Small intestine (tissue), 7 donors: ENCODE measurements at regions not wholly inside any gene's neighbourhood (a gene's known extent, or its start where the extent isn't known, plus 50 kb on each side); places are given as distances from the start of the nearest gene placed in this dataset.

Experiments
- DNase-seq, 2 donors: peaks; one replicate each; pipeline versions ENCODE4 v3.0.0 to v3.0.0-alpha.2; 2013
- FAIRE-seq: peaks from 2 replicates; lab custom pipeline; 2012; peaks lifted over from hg19 to GRCh38; lab: Jason Lieb, UNC
- H3K27ac ChIP-seq, 3 donors: one replicate each; pipeline ENCODE4 v1.5.1; 2013; ENCODE audit warnings: low read length in 2 of 3, mild to moderate bottlenecking in 2 of 3, control low read depth in 1 of 3, inconsistent platforms in 1 of 3, low read depth in 1 of 3, moderate library complexity in 1 of 3
- H3K27me3 ChIP-seq, 3 donors: one replicate each; pipeline ENCODE4 v1.6.1; 2013; ENCODE audit warnings: low read length in 3 of 3, inconsistent platforms in 1 of 3; ENCODE audit not compliant: control insufficient read depth in 3 of 3, insufficient read depth in 3 of 3
- H3K36me3 ChIP-seq, 3 donors: one replicate each; pipeline ENCODE4 v1.6.1; 2013; ENCODE audit warnings: low read length in 3 of 3, inconsistent platforms in 1 of 3, low read depth in 1 of 3, mild to moderate bottlenecking in 1 of 3, moderate library complexity in 1 of 3; ENCODE audit not compliant: control insufficient read depth in 3 of 3, insufficient read depth in 2 of 3
- H3K4me1 ChIP-seq, 3 donors: one replicate each; pipeline ENCODE4 v1.6.1; 2013; ENCODE audit warnings: low read length in 2 of 3, inconsistent platforms in 1 of 3, low read depth in 1 of 3, mild to moderate bottlenecking in 1 of 3, moderate library complexity in 1 of 3; ENCODE audit not compliant: control insufficient read depth in 3 of 3, insufficient read depth in 2 of 3
- H3K4me3 ChIP-seq, 3 donors: one replicate each; pipeline ENCODE4 v1.5.1; 2013; ENCODE audit warnings: low read length in 3 of 3, control low read depth in 1 of 3, inconsistent platforms in 1 of 3, low read depth in 1 of 3, mild to moderate bottlenecking in 1 of 3, moderate library complexity in 1 of 3
- H3K9me3 ChIP-seq, 2 donors: one replicate each; pipeline ENCODE4 v1.6.1; 2013; ENCODE audit warnings: low read depth in 1 of 2, low read length in 1 of 2; ENCODE audit not compliant: control insufficient read depth in 2 of 2, insufficient read depth in 1 of 2
- WGBS, 3 donors: extraction: QIAGEN DNeasy Blood & Tissue Kit; methylation state at CpG; one replicate each; pipeline ENCODE4 v1.1.7; 2013; 5-methylcytosine and 5-hydroxymethylcytosine counted together
- donor health status: healthy with polysubstance abuse.
- donor health status: control.
- donor health status: control.
- donor health status: Bipolar disorder and iron deficiency.
- donor health status: healthy.

GRCh38 chr3:67087788-67088187 lies 89.7 kb downstream of the KBTBD8 start:
- no peak overlapping the region for H3K27ac ChIP-seq
- 91 to 94% (median 92%) methylated on average over 1 of the region's 1 CpG for WGBS, 3 donors
- H3K4me1 ChIP-seq = no peaks in the 10 kb centered on the region
- no peak overlapping the region for H3K4me3 ChIP-seq
- H3K36me3 ChIP-seq = no peaks in the 10 kb centered on the region
- H3K27me3 ChIP-seq = no peaks in the 10 kb centered on the region
- H3K9me3 ChIP-seq = peaks cover 0 to 3% of the 10 kb centered on the region in 2 donors
- FAIRE-seq (no peak), DNase-seq (no peak)

- H3K9me3 ChIP-seq = no peaks in the 10 kb centered on the region
- no peaks in the 10 kb centered on the region for H3K27me3 ChIP-seq
- no peak overlapping the region for H3K4me3 ChIP-seq
- no peaks in the 10 kb centered on the region for H3K4me1 ChIP-seq
- DNase-seq (no peak), FAIRE-seq (no peak)
- H3K27ac ChIP-seq = no peak overlapping the region
- H3K36me3 ChIP-seq = no peaks in the 10 kb centered on the region
These were observed 92.4 kb downstream of the KBTBD8 start for GRCh38 chr3:67090474-67090873.

GRCh38 chr3:67093305-67093704 lies 95.2 kb downstream of the KBTBD8 start:
- no peaks in the 10 kb centered on the region for H3K36me3 ChIP-seq
- H3K27me3 ChIP-seq = no peaks in the 10 kb centered on the region
- H3K4me3 ChIP-seq = no peak overlapping the region
- WGBS, 3 donors = 74 to 93% (median 89%) methylated on average over 1 of the region's 1 CpG
- no peaks in the 10 kb centered on the region for H3K9me3 ChIP-seq
- H3K27ac ChIP-seq = no peak overlapping the region
- no peak for FAIRE-seq
- no peaks in the 10 kb centered on the region for H3K4me1 ChIP-seq
- DNase-seq = no peak

- DNase-seq (no peak), FAIRE-seq (no peak)
- Histone ChIP-seq H3K4me3 (no peak overlapping the region), H3K27ac (no peak overlapping the region), H3K27me3 (no peaks in the 10 kb centered on the region), H3K36me3 (no peaks in the 10 kb centered on the region), H3K4me1 (no peaks in the 10 kb centered on the region), H3K9me3 (no peaks in the 10 kb centered on the region)
- 39 to 77% (median 71%) methylated on average over 5 of the region's 5 CpGs for WGBS, 3 donors
These were observed 96.1 kb downstream of the KBTBD8 start for GRCh38 chr3:67094167-67094566.

- H3K36me3 ChIP-seq = no peaks in the 10 kb centered on the region
- H3K27ac ChIP-seq = no peak overlapping the region
- no peaks in the 10 kb centered on the region for H3K4me1 ChIP-seq
- no peaks in the 10 kb centered on the region for H3K27me3 ChIP-seq
- DNase-seq (peak in 1 of 2 donors; percentile 3), FAIRE-seq (no peak)
- WGBS, 3 donors = 60 to 83% (median 79%) methylated on average over 1 of the region's 1 CpG
- H3K9me3 ChIP-seq = no peaks in the 10 kb centered on the region
- no peak overlapping the region for H3K4me3 ChIP-seq
These were observed 96.7 kb downstream of the KBTBD8 start for GRCh38 chr3:67094774-67095173.

- peaks cover 0 to 5% of the 10 kb centered on the region in 2 donors for H3K9me3 ChIP-seq
- DNase-seq (no peak), FAIRE-seq (no peak)
- no peaks in the 10 kb centered on the region for H3K27me3 ChIP-seq
- no peaks in the 10 kb centered on the region for H3K4me1 ChIP-seq
- H3K36me3 ChIP-seq = no peaks in the 10 kb centered on the region
- H3K27ac ChIP-seq = no peak overlapping the region
- H3K4me3 ChIP-seq = no peak overlapping the region
These were observed 106.3 kb downstream of the KBTBD8 start for GRCh38 chr3:67104388-67104787.

- H3K4me1 ChIP-seq = no peaks in the 10 kb centered on the region
- 62 to 73% (median 70%) methylated on average over 3 of the region's 3 CpGs for WGBS, 3 donors
- FAIRE-seq (no peak), DNase-seq (no peak)
- peaks cover 0 to 5% of the 10 kb centered on the region in 2 donors for H3K9me3 ChIP-seq
- H3K4me3 ChIP-seq = no peak overlapping the region
- no peak overlapping the region for H3K27ac ChIP-seq
- no peaks in the 10 kb centered on the region for H3K36me3 ChIP-seq
- H3K27me3 ChIP-seq = no peaks in the 10 kb centered on the region
These were observed 108.8 kb downstream of the KBTBD8 start for GRCh38 chr3:67106874-67107273.

- H3K4me3 ChIP-seq = no peak overlapping the region
- H3K9me3 ChIP-seq = no peaks in the 10 kb centered on the region
- FAIRE-seq = no peak
- H3K36me3 ChIP-seq = no peaks in the 10 kb centered on the region
- no peaks in the 10 kb centered on the region for H3K4me1 ChIP-seq
- no peaks in the 10 kb centered on the region for H3K27me3 ChIP-seq
- DNase-seq = peak; percentile 31 to 48
- no peak overlapping the region for H3K27ac ChIP-seq
- 28 to 33% (median 30%) methylated on average over 3 of the region's 3 CpGs for whole genome bisulfite sequencing, 3 donors
These were observed 111.6 kb downstream of the KBTBD8 start for GRCh38 chr3:67109651-67110204.

- DNase-seq = peak; percentile 81 to 87
- H3K36me3 ChIP-seq = no peaks in the 10 kb centered on the region
- no peaks in the 10 kb centered on the region for H3K4me1 ChIP-seq
- H3K27me3 ChIP-seq = no peaks in the 10 kb centered on the region
- FAIRE-seq = no peak
- no peaks in the 10 kb centered on the region for H3K9me3 ChIP-seq
- 3 to 6% (median 6%) methylated on average over 6 of the region's 6 CpGs for WGBS, 3 donors
- H3K27ac ChIP-seq = no peak overlapping the region
- H3K4me3 ChIP-seq = no peak overlapping the region
These were observed 115.8 kb downstream of the KBTBD8 start for GRCh38 chr3:67113802-67114407.
